Gastrocnemius medialis (tissue), 4 donors: ENCODE measurements at regions not wholly inside any gene's neighbourhood (a gene's known extent, or its start where the extent isn't known, plus 50 kb on each side); places are given as distances from the start of the nearest gene placed in this dataset.

ENCODE experiments used
- ATAC-seq, 2 donors: fragments of 150-250 bp; one replicate each; pipeline ENCODE4 v1.9.1; 2016
- DNase-seq, 2 donors: peaks; one replicate each; pipeline ENCODE4 v3.0.0-alpha.2; 2019
- H3K27ac ChIP-seq, 4 donors: fragments of 200-600 bp; sonication (generic); 1 replicate in 1 of 4; 2 replicates in 3 of 4; pipeline ENCODE4 v1.5.1; 2016 to 2018; ENCODE audit warnings: mild to moderate bottlenecking in 2 of 4, moderate library complexity in 1 of 4
- H3K27me3 ChIP-seq, 3 donors: fragments of 200-600 bp; sonication (generic) in 2 of 3; 1 replicate in 1 of 3; 2 replicates in 2 of 3; pipeline versions ENCODE4 v1.5.1 to v1.6.0; 2016 to 2019; ENCODE audit warnings: mild to moderate bottlenecking in 1 of 3, moderate library complexity in 1 of 3
- H3K36me3 ChIP-seq, 2 donors: fragments of 200-600 bp; sonication (generic) in 1 of 2; one replicate each; pipeline ENCODE4 v1.5.1; 2017 to 2018
- H3K4me1 ChIP-seq, 2 donors: fragments of 200-600 bp; sonication (generic) in 1 of 2; one replicate each; pipeline ENCODE4 v1.5.1; 2016 to 2017; ENCODE audit warnings: mild to moderate bottlenecking in 2 of 2
- H3K4me3 ChIP-seq, 4 donors: fragments of 200-600 bp; sonication (generic) in 3 of 4; 1 replicate in 1 of 4; 2 replicates in 3 of 4; pipeline ENCODE4 v1.5.1; 2016 to 2019; ENCODE audit warnings: mild to moderate bottlenecking in 2 of 4
- H3K9me3 ChIP-seq, 3 donors: fragments of 200-600 bp; sonication (generic) in 2 of 3; 1 replicate in 1 of 3; 2 replicates in 2 of 3; pipeline ENCODE4 v1.5.1; 2016 to 2019
- POLR2A ChIP-seq, 2 donors: fragments of 450-650 bp; IDR thresholded peaks; one replicate each; pipeline ENCODE4 v1.6.1; 2017; ENCODE audit warnings: antibody characterized with exemption in 2 of 2, mild to moderate bottlenecking in 2 of 2, moderate library complexity in 2 of 2
- in situ Hi-C, 4 donors: fragments of 200-750 bp; cut with MboI; loops; one replicate each; pipeline versions ENCODE4 v1.15.0 to v1.8.0; 2017; ENCODE audit warnings: low sequenced_read_pairs in 4 of 4
- intact Hi-C: fragments of 100-400 bp; cut with DNase I; formaldehyde crosslinking; loops from one replicate; pipeline ENCODE4 v1.15.1; 2023; ENCODE audit warnings: low total_unique reads
- TF ChIP-seq, protein P1 (sequence below), 5 experiments: fragments of 450-650 bp in 3 of 5; fragments of 200-600 bp in 2 of 5; sonication (generic) in 2 of 5; IDR thresholded peaks in 4 of 5; conservative IDR thresholded peaks in 1 of 5; 1 replicate in 4 of 5; 2 replicates in 1 of 5; pipeline ENCODE4 v1.5.1; 2016 to 2019; ENCODE audit warnings: antibody characterized with exemption in 5 of 5, mild to moderate bottlenecking in 3 of 5, moderate library complexity in 3 of 5

DNA sequence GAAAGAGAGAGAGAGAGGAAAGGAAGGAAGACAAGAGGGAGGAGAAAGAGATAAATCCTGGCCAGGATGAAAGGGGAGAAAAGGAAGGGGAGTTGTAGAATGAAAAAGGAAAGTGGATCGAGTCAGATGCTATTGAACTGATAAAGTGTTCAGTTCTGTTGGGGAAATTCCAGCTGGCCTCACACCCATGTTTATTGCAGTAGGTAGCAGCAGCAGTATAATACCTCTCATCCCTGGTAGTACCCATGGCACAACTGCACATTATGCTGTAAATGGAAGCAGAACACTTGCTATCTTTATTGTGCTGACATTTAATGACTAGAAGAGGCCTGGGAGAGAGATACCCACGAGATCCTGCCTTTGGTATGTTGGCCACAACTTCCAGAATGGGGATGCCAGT is 178.1 kb downstream of the EVX1 start:
- Histone ChIP-seq H3K4me1 (no peaks in the 10 kb centered on the region), H3K27ac (no peak overlapping the region), H3K27me3 (no peaks in the 10 kb centered on the region), H3K9me3 (no peaks in the 10 kb centered on the region), H3K36me3 (no peaks in the 10 kb centered on the region), H3K4me3 (no peak overlapping the region)
- ATAC-seq (no peak), DNase-seq (no peak)
- in situ Hi-C loops, result no loop called here
- intact Hi-C loops, result no loop called here
- TF ChIP-seq POLR2A (IDR thresholded peaks at IDR 0.05), result no peak
- TF ChIP-seq, protein P1, sequence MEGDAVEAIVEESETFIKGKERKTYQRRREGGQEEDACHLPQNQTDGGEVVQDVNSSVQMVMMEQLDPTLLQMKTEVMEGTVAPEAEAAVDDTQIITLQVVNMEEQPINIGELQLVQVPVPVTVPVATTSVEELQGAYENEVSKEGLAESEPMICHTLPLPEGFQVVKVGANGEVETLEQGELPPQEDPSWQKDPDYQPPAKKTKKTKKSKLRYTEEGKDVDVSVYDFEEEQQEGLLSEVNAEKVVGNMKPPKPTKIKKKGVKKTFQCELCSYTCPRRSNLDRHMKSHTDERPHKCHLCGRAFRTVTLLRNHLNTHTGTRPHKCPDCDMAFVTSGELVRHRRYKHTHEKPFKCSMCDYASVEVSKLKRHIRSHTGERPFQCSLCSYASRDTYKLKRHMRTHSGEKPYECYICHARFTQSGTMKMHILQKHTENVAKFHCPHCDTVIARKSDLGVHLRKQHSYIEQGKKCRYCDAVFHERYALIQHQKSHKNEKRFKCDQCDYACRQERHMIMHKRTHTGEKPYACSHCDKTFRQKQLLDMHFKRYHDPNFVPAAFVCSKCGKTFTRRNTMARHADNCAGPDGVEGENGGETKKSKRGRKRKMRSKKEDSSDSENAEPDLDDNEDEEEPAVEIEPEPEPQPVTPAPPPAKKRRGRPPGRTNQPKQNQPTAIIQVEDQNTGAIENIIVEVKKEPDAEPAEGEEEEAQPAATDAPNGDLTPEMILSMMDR (IDR thresholded peaks at IDR 0.05 in 4 of 5, conservative IDR thresholded peaks at IDR 0.05 in 1 of 5), result no peak

DNA sequence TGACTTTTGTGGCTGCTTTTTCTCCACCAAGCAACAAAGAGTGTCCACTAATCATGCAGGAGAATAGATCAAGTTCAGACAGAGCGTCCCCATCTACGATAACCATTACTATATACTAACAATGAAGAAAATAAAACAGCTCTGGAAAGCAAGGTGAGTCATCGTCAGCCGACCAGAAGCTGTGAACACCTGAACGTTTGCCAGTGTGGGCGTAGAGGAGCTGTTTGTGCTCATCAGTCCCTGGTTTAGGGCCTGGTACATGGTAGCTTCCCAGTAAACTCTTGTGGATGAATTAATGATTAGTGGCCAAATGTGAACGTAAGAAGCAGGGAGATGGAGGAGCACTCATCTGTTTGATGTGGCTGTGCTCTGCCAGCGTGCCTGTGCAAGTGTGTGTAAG is 180.7 kb downstream of the EVX1 start:
- H3K27me3 ChIP-seq, result no peaks in the 10 kb centered on the region
- DNase-seq (no peak), ATAC-seq (no peak)
- H3K36me3 ChIP-seq, result no peaks in the 10 kb centered on the region
- in situ Hi-C loops (no loop called here), intact Hi-C loops (no loop called here)
- no peaks in the 10 kb centered on the region for H3K4me1 ChIP-seq
- no peak overlapping the region for H3K27ac ChIP-seq
- H3K4me3 ChIP-seq, result no peak overlapping the region
- TF ChIP-seq, protein P1 (IDR thresholded peaks at IDR 0.05 in 4 of 5, conservative IDR thresholded peaks at IDR 0.05 in 1 of 5), result no peak
- no peak for TF ChIP-seq POLR2A (IDR thresholded peaks at IDR 0.05)
- H3K9me3 ChIP-seq, result no peaks in the 10 kb centered on the region

DNA sequence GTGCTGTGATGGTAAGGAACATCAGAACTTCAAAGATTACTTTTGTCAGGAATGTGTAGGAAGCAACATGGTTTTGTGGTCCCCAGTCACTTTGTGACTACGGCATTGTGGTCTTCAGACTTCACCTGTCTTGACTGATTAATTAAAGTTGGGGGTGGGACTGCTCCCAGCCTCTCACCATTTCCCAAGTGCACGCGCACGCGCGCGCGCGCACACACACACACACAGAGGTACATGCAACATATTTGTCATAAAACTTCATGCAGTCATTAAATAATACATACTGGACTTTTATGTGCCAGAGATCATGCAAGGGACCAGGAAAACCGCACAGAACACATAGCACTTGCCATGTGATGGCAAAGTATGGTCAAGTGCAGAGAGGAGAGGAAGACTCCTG is 181.2 kb downstream of the EVX1 start:
- TF ChIP-seq POLR2A (IDR thresholded peaks at IDR 0.05), result no peak
- TF ChIP-seq, protein P1 (IDR thresholded peaks at IDR 0.05 in 4 of 5, conservative IDR thresholded peaks at IDR 0.05 in 1 of 5), result no peak
- no peaks in the 10 kb centered on the region for H3K36me3 ChIP-seq
- H3K4me3 ChIP-seq, result no peak overlapping the region
- no peak overlapping the region for H3K27ac ChIP-seq
- no peaks in the 10 kb centered on the region for H3K27me3 ChIP-seq
- no peak for DNase-seq
- in situ Hi-C loops, result no loop called here
- intact Hi-C loops, result no loop called here
- no peak for ATAC-seq
- H3K9me3 ChIP-seq, result no peaks in the 10 kb centered on the region
- H3K4me1 ChIP-seq, result no peaks in the 10 kb centered on the region

DNA sequence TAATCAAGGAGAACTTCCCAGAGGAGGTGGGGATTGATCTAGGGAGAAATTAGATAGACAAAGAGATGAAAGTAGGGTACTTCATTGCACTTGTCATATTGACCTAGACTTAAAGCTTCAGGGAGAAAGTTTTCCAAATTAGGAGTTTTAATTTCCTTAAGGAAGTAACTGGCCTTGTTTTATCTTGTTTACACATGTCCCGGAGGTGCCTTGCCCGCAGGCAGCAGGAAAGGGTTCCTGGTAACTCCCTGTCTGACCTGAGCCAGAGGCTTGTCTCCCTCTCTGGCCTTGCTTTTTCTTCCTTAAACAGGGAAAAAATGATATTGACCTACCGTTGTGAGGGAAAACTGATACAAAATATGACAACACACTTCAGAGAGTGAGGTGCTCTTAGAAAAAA is 181.6 kb downstream of the EVX1 start:
- TF ChIP-seq, protein P1 (IDR thresholded peaks at IDR 0.05 in 4 of 5, conservative IDR thresholded peaks at IDR 0.05 in 1 of 5), result no peak
- TF ChIP-seq POLR2A (IDR thresholded peaks at IDR 0.05), result no peak
- in situ Hi-C loops (no loop called here), intact Hi-C loops (no loop called here)
- no peak overlapping the region for H3K27ac ChIP-seq
- DNase-seq (no peak), ATAC-seq (no peak)
- H3K27me3 ChIP-seq, result no peaks in the 10 kb centered on the region
- H3K9me3 ChIP-seq, result no peaks in the 10 kb centered on the region
- H3K36me3 ChIP-seq, result no peaks in the 10 kb centered on the region
- H3K4me1 ChIP-seq, result no peaks in the 10 kb centered on the region
- no peak overlapping the region for H3K4me3 ChIP-seq

DNA sequence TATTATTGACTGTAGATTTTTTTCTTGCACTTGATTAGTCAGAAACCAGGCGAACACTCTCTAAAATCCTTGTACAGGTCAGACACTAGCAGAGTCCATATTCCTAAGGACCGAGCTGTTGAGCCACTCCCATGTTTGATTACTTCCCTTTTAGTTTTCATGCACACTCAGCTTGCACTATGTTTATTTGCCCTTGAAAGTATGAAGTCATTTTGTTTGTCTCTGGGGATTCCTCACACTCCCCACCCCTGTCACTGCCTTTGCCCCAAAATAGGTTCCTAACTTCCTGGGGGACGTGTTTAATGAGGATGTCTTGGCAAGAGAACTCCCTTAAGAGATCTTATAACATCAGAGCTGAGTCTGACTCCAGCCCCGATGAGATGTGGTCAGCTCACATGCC is 182.1 kb downstream of the EVX1 start:
- TF ChIP-seq POLR2A (IDR thresholded peaks at IDR 0.05), result no peak
- TF ChIP-seq, protein P1 (IDR thresholded peaks at IDR 0.05 in 4 of 5, conservative IDR thresholded peaks at IDR 0.05 in 1 of 5), result no peak

More for the DNA sequence above, 182.1 kb downstream of the EVX1 start:
- no peaks in the 10 kb centered on the region for H3K4me1 ChIP-seq
- DNase-seq (no peak), ATAC-seq (peak in 1 of 2 donors; percentile 18)
- no peak overlapping the region for H3K27ac ChIP-seq
- H3K9me3 ChIP-seq, result no peaks in the 10 kb centered on the region
- in situ Hi-C loops (no loop called here), intact Hi-C loops (no loop called here)
- H3K4me3 ChIP-seq, result no peak overlapping the region
- H3K27me3 ChIP-seq, result no peaks in the 10 kb centered on the region
- H3K36me3 ChIP-seq, result no peaks in the 10 kb centered on the region
